GM12878 (cell line): ENCODE measurements at regions not wholly inside any gene's neighbourhood (a gene's known extent, or its start where the extent isn't known, plus 50 kb on each side); places are given as distances from the start of the nearest gene placed in this dataset.

ENCODE experiments used
- ATAC-seq: fragments of 200-7000 bp; cut with Tn5 transposase; 3 replicates; pipeline ENCODE4 v1.9.1; 2020; ENCODE audit warnings: mild to moderate bottlenecking, moderate library complexity
- BruUV-seq: library from RNA; stranded (reverse); fragments of 400-500 nt; replicated peaks from 2 replicates; lab custom pipeline; 2021; lab: Mats Ljungman, UMichigan
- CTCF ChIA-PET: fragments of 300-600 bp; sonication (Branson Sonifier 250); formaldehyde crosslinking; extraction: SDS; loops from one replicate; lab custom pipeline; 2021; ENCODE audit warnings: inconsistent platforms; lab: Yijun Ruan, JAX
- POLR2A ChIA-PET: fragments of 350-600 bp; formaldehyde crosslinking; extraction: SDS; loops from one replicate; lab custom pipeline; 2021; ENCODE audit warnings: inconsistent platforms; lab: Charles Lee
- RAD21 ChIA-PET: fragments of 300-600 bp; sonication (Branson Sonifier 250); formaldehyde crosslinking; loops from one replicate; lab custom pipeline; 2023; ENCODE audit warnings: antibody characterized with exemption; ENCODE audit not compliant: unreplicated experiment; lab: Charles Lee
- SMC1A ChIA-PET: fragments of 300-600 bp; sonication (Branson Sonifier 250); formaldehyde crosslinking; loops from one replicate; lab custom pipeline; 2023; ENCODE audit not compliant: unreplicated experiment, uncharacterized antibody; lab: Charles Lee
- DNase-seq: peaks from one replicate; pipeline ENCODE4 v3.0.0-alpha.2; 2011; ENCODE audit warnings: low read depth, low spot score
- FAIRE-seq: peaks from 3 replicates; lab custom pipeline; 2011; peaks lifted over from hg19 to GRCh38; lab: Jason Lieb, UNC
- H2AFZ ChIP-seq: 2 replicates; pipeline ENCODE4 v1.6.0; 2011; ENCODE audit warnings: low read depth, low read length, control low read depth; ENCODE audit not compliant: control insufficient read depth
- H3K27ac ChIP-seq: 2 replicates; pipeline ENCODE4 v1.5.1; 2011; ENCODE audit warnings: control low read depth; ENCODE audit not compliant: control insufficient read depth, insufficient read depth
- H3K27me3 ChIP-seq, 2 experiments: replicated peaks in 1 of 2; 2 replicates each; pipeline versions ENCODE4 v1.6.0 to v1.6.1; 2011; ENCODE audit warnings: low read length in 1 of 2; ENCODE audit not compliant: control insufficient read depth in 2 of 2, insufficient read depth in 2 of 2
- H3K36me3 ChIP-seq, 2 experiments: 2 replicates each; pipeline ENCODE4 v1.5.1; 2011; ENCODE audit warnings: low read length in 1 of 2; ENCODE audit not compliant: control insufficient read depth in 2 of 2, insufficient read depth in 2 of 2
- H3K4me1 ChIP-seq: 2 replicates; pipeline ENCODE4 v1.6.1; 2011; ENCODE audit warnings: mild to moderate bottlenecking, low read length, moderate library complexity, mixed read lengths; ENCODE audit not compliant: control insufficient read depth, insufficient read depth
- H3K4me2 ChIP-seq: 2 replicates; pipeline ENCODE4 v1.6.0; 2011; ENCODE audit warnings: control low read depth; ENCODE audit not compliant: control insufficient read depth, insufficient read depth
- H3K4me3 ChIP-seq: fragments of 200-600 bp; sonication (generic); 2 replicates; pipeline ENCODE4 v1.5.1; 2016
- H3K79me2 ChIP-seq: 2 replicates; pipeline ENCODE4 v1.6.0; 2011; ENCODE audit warnings: low read length; ENCODE audit not compliant: control insufficient read depth, insufficient read depth
- H3K9ac ChIP-seq: 2 replicates; pipeline ENCODE4 v1.8.0; 2011; ENCODE audit warnings: low read length, control low read depth, mixed read lengths; ENCODE audit not compliant: control insufficient read depth, insufficient read depth
- H3K9me3 ChIP-seq: replicated peaks from 3 replicates; pipeline ENCODE4 v1.5.1; 2011; ENCODE audit warnings: mild to moderate bottlenecking, low read length; ENCODE audit not compliant: control insufficient read depth, insufficient read depth
- H4K20me1 ChIP-seq: 2 replicates; pipeline ENCODE4 v1.6.0; 2011; ENCODE audit not compliant: control insufficient read depth, insufficient read depth
- CBX3 ChIP-seq: fragments of 200-600 bp; sonication (generic); IDR thresholded peaks from 2 replicates; pipeline ENCODE4 v1.6.1; 2016; ENCODE audit warnings: low read depth, borderline replicate concordance
- CHD4 ChIP-seq: fragments of 200-600 bp; sonication (generic); IDR thresholded peaks from 2 replicates; pipeline ENCODE4 v1.6.1; 2016; ENCODE audit warnings: mild to moderate bottlenecking
- CREM ChIP-seq: IDR thresholded peaks from 2 replicates; pipeline ENCODE4 v1.6.1; 2014; ENCODE audit warnings: antibody characterized with exemption, low read depth
- FOS ChIP-seq: IDR thresholded peaks from 3 replicates; pipeline ENCODE4 v1.6.1; 2011; ENCODE audit warnings: borderline replicate concordance; ENCODE audit not compliant: insufficient read length; ENCODE audit errors: extremely low read depth
- FOXM1 ChIP-seq: IDR thresholded peaks from 2 replicates; pipeline ENCODE4 v1.6.1; 2012; ENCODE audit warnings: low read depth, mild to moderate bottlenecking, inconsistent platforms, low read length, moderate library complexity
- HDAC2 ChIP-seq: fragments of 200-600 bp; sonication (generic); IDR thresholded peaks from 2 replicates; pipeline ENCODE4 v1.6.1; 2017
- HDGF ChIP-seq: fragments of 450-650 bp; IDR thresholded peaks from 2 replicates; pipeline ENCODE4 v1.6.1; 2016; ENCODE audit warnings: antibody characterized with exemption
- IKZF2 ChIP-seq, 2 experiments: fragments of 450-650 bp; IDR thresholded peaks; 2 replicates each; pipeline ENCODE4 v1.6.1; 2017; ENCODE audit warnings: mild to moderate bottlenecking in 2 of 2, moderate library complexity in 2 of 2
- LARP7 ChIP-seq: fragments of 450-650 bp; IDR thresholded peaks from 2 replicates; pipeline ENCODE4 v1.6.1; 2017; ENCODE audit warnings: mild to moderate bottlenecking
- MAX ChIP-seq: IDR thresholded peaks from 2 replicates; pipeline ENCODE4 v1.6.1; 2012; ENCODE audit warnings: low read depth, low read length, improper control_type of control experiment
- MTA2 ChIP-seq: fragments of 450-650 bp; IDR thresholded peaks from 2 replicates; pipeline ENCODE4 v1.6.1; 2016; ENCODE audit warnings: low read depth, mild to moderate bottlenecking, moderate library complexity
- PAX8 ChIP-seq: fragments of 450-650 bp; IDR thresholded peaks from 2 replicates; pipeline ENCODE4 v1.6.1; 2017; ENCODE audit warnings: mild to moderate bottlenecking, moderate library complexity
- RB1 ChIP-seq: fragments of 450-650 bp; formaldehyde crosslinking; IDR thresholded peaks from 2 replicates; pipeline ENCODE4 v1.6.1; 2017; ENCODE audit warnings: mild to moderate bottlenecking, borderline replicate concordance
- SIX5 ChIP-seq: IDR thresholded peaks from 2 replicates; pipeline ENCODE4 v1.6.1; 2011; ENCODE audit warnings: mild to moderate bottlenecking, low read depth, low read length, moderate library complexity; ENCODE audit not compliant: severe bottlenecking
- STAT3 ChIP-seq: IDR thresholded peaks from 2 replicates; pipeline ENCODE4 v1.6.1; 2011; ENCODE audit warnings: low read depth, low read length, improper control_type of control experiment
- SUPT20H ChIP-seq: IDR thresholded peaks from 2 replicates; pipeline ENCODE4 v1.6.1; 2011; ENCODE audit warnings: low read depth, mild to moderate bottlenecking, low read length, moderate library complexity, borderline replicate concordance; ENCODE audit not compliant: control insufficient read depth
- TCF12 ChIP-seq: IDR thresholded peaks from 2 replicates; pipeline ENCODE4 v1.6.1; 2011; ENCODE audit warnings: low read depth, mild to moderate bottlenecking, low read length
- ZBTB4 ChIP-seq: fragments of 450-650 bp; formaldehyde crosslinking; IDR thresholded peaks from 2 replicates; pipeline ENCODE4 v1.4.0; 2022; ENCODE audit warnings: mild to moderate bottlenecking, moderate library complexity
- ZNF622 ChIP-seq: fragments of 450-650 bp; IDR thresholded peaks from 2 replicates; pipeline ENCODE4 v1.6.1; 2017; ENCODE audit warnings: mild to moderate bottlenecking, inconsistent platforms
- WGBS: methylation state at CpG from one replicate; pipeline ENCODE4 v1.1.6; 2016; ENCODE audit warnings: low lambda C conversion rate; ENCODE audit not compliant: insufficient replicate concordance, insufficient coverage; ENCODE audit errors: missing lambda C conversion rate; 5-methylcytosine and 5-hydroxymethylcytosine counted together
- in situ Hi-C: fragments of 300-500 bp; cut with MboI; formaldehyde crosslinking; loops from 9 replicates; pipeline ENCODE4 v1.14.3; 2018; ENCODE audit warnings: mixed read lengths
- intact Hi-C: fragments of 100-400 bp; cut with micrococcal nuclease; formaldehyde crosslinking; loops from one replicate; pipeline ENCODE4 v1.14.2; 2022; ENCODE audit not compliant: unreplicated experiment

GRCh38 chr11:130776061-130776419 lies 140.2 kb downstream of the SNX19 start:
- no peak overlapping the region for H3K27ac ChIP-seq
- no peaks in the 10 kb centered on the region; a peak in 1 of 4 replicates for H3K27me3 ChIP-seq
- H3K79me2 ChIP-seq, result no peaks in the 10 kb centered on the region
- DNase-seq (no peak), ATAC-seq (no peak)
- no peaks in the 10 kb centered on the region for H3K4me1 ChIP-seq
- in situ Hi-C loops, result no loop called here
- no peak overlapping the region for H2AFZ ChIP-seq
- H3K36me3 ChIP-seq, result no peaks in the 10 kb centered on the region
- no peak overlapping the region for H3K4me2 ChIP-seq
- BruUV-seq, result no TSS peak
- SMC1A ChIA-PET, result no interaction called here
- no peak for TF ChIP-seq CREM
- no peak for TF ChIP-seq RB1
- no peak for TF ChIP-seq ZNF622
- no peak for TF ChIP-seq HDAC2
- TF ChIP-seq LARP7, result no peak
- no peak for TF ChIP-seq TCF12
- TF ChIP-seq MAX, result no peak
- TF ChIP-seq SUPT20H, result no peak
- TF ChIP-seq FOXM1, result no peak
- TF ChIP-seq SIX5, result no peak
- TF ChIP-seq, all 136 proteins: peak for 0
- Histone ChIP-seq H4K20me1 (no peaks in the 10 kb centered on the region), H3K9me3 (no peaks in the 10 kb centered on the region; the same call in 2 of the 3 replicates), H3K9ac (no peak overlapping the region), H3K4me3 (no peak overlapping the region)
- RAD21 ChIA-PET, result no interaction called here
- POLR2A ChIA-PET, result no interaction called here
- CTCF ChIA-PET, result no interaction called here
- no peak for FAIRE-seq
- intact Hi-C loops, result no loop called here

- POLR2A ChIA-PET, result no interaction called here
- H4K20me1 ChIP-seq, result no peaks in the 10 kb centered on the region
- BruUV-seq, result no TSS peak
- RAD21 ChIA-PET, result no interaction called here
- ATAC-seq (no peak), DNase-seq (no peak), FAIRE-seq (no peak)
- SMC1A ChIA-PET, result no interaction called here
- H3K9me3 ChIP-seq, result no peaks in the 10 kb centered on the region; the same call in 2 of the 3 replicates
- H3K9ac ChIP-seq, result no peak overlapping the region
- H3K79me2 ChIP-seq, result no peaks in the 10 kb centered on the region
- H3K4me3 ChIP-seq, result no peak overlapping the region
- H3K27ac ChIP-seq, result no peak overlapping the region
- no peaks in the 10 kb centered on the region for H3K4me1 ChIP-seq
- in situ Hi-C loops, result no loop called here
- H3K36me3 ChIP-seq, result no peaks in the 10 kb centered on the region
- 47% methylated on average over 13 of the region's 15 CpGs for WGBS
- CTCF ChIA-PET, result no interaction called here
- intact Hi-C loops, result no loop called here
- no peak overlapping the region for H2AFZ ChIP-seq
- peaks cover 0 to 2% of the 10 kb centered on the region in 2 experiments; a peak in 1 of 4 replicates for H3K27me3 ChIP-seq
- H3K4me2 ChIP-seq, result no peak overlapping the region
- TF ChIP-seq STAT3 (no peak), ZBTB4 (CRISPR knock-in tag) (no peak), MTA2 (no peak), CHD4 (no peak), PAX8 (no peak), CBX3 (no peak), IKZF2 (IDR thresholded peaks at IDR 0.05) (no peak), HDGF (no peak), FOS (no peak)
These were observed 138.3 kb downstream of the SNX19 start for GRCh38 chr11:130778026-130778425.
